ENCODE measurements at regions not wholly inside any gene's neighbourhood (a gene's known extent, or its start where the extent isn't known, plus 50 kb on each side); places are given as distances from the start of the nearest gene placed in this dataset.
"Not testable (repeated sequence)": the region's sequence is repeated elsewhere in the genome, so short reads cannot be mapped to it uniquely, and the experiment has no call there.

DNA sequence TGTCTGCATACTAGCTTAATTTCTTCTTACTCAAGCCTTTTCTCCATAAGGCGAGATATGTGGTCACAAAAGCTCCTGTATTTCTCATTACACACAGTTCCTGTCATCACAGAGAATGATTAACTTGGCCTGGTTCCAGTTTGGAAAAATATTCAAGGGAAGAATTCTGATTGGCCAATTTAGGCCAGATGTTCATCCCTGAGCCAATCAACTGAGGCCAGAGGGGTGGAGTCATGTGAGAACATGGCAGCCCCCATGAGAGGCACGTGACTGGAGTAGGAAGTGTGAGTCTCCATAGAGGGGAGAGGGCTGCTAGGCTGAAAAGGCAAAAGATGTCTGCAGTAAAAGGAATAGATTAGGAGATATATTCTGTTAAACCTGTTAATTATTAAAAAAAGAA is 167.5 kb upstream of the FRG2C start:
- TF ChIP-seq, protein P1, sequence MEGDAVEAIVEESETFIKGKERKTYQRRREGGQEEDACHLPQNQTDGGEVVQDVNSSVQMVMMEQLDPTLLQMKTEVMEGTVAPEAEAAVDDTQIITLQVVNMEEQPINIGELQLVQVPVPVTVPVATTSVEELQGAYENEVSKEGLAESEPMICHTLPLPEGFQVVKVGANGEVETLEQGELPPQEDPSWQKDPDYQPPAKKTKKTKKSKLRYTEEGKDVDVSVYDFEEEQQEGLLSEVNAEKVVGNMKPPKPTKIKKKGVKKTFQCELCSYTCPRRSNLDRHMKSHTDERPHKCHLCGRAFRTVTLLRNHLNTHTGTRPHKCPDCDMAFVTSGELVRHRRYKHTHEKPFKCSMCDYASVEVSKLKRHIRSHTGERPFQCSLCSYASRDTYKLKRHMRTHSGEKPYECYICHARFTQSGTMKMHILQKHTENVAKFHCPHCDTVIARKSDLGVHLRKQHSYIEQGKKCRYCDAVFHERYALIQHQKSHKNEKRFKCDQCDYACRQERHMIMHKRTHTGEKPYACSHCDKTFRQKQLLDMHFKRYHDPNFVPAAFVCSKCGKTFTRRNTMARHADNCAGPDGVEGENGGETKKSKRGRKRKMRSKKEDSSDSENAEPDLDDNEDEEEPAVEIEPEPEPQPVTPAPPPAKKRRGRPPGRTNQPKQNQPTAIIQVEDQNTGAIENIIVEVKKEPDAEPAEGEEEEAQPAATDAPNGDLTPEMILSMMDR (IDR thresholded peaks at IDR 0.05): not testable (repeated sequence)
- not testable (repeated sequence) for TF ChIP-seq POLR2A (IDR thresholded peaks at IDR 0.05)

Measured in esophagus squamous epithelium (tissue), 4 donors.